HUES6 (cell line): ENCODE measurements at regions not wholly inside any gene's neighbourhood (a gene's known extent, or its start where the extent isn't known, plus 50 kb on each side); places are given as distances from the start of the nearest gene placed in this dataset.

Experiments
- H3K27ac ChIP-seq: 2 replicates; pipeline ENCODE4 v1.7.0; 2013; ENCODE audit warnings: low read depth, mild to moderate bottlenecking, low read length, inconsistent platforms
- H3K27me3 ChIP-seq: 2 replicates; pipeline ENCODE4 v1.6.1; 2013; ENCODE audit warnings: low read length; ENCODE audit not compliant: control insufficient read depth, insufficient read depth
- H3K36me3 ChIP-seq: 2 replicates; pipeline ENCODE4 v1.6.1; 2013; ENCODE audit warnings: low read length; ENCODE audit not compliant: control insufficient read depth, insufficient read depth
- H3K4me1 ChIP-seq: 2 replicates; pipeline ENCODE4 v1.6.1; 2013; ENCODE audit warnings: low read length; ENCODE audit not compliant: control insufficient read depth, insufficient read depth
- H3K4me3 ChIP-seq: 2 replicates; pipeline ENCODE4 v1.5.1; 2013; ENCODE audit warnings: low read depth, low read length
- H3K9ac ChIP-seq: one replicate; pipeline ENCODE4 v1.6.1; 2013; ENCODE audit warnings: mild to moderate bottlenecking, low read length
- H3K9me3 ChIP-seq: 2 replicates; pipeline ENCODE4 v1.6.1; 2013; ENCODE audit warnings: low read depth, low read length; ENCODE audit not compliant: control insufficient read depth, insufficient read depth

DNA sequence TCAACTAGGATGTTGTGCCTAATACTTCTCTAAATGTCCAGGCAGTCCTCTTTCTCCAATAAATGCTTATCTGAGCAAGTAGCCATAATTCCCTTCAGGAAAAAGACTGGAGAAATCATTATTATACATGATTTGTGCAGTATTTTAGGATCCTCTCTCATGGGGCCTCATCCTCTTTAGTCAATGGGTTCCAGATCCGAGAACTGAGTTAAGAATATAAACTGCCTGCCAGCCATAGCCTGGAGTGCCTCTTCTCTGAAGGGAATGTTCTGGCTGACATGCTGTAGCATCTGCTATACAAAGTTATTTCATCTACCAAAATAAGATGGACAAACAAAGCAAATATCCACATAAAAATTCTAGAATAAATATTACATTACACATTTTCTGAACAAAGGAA, 334.0 kb upstream of the PRMT6 start:
- H3K27ac ChIP-seq: no peak overlapping the region
- H3K9me3 ChIP-seq: peaks cover 4% of the 10 kb centered on the region; the same call in 1 of the 2 replicates
- H3K9ac ChIP-seq: no peak overlapping the region
- H3K4me1 ChIP-seq: 0 out of 2 replicates have a peak, but pooled peaks cover 3% of the 10 kb centered on the region
- no peaks in the 10 kb centered on the region for H3K27me3 ChIP-seq
- H3K36me3 ChIP-seq: no peaks in the 10 kb centered on the region
- H3K4me3 ChIP-seq: no peak overlapping the region

DNA sequence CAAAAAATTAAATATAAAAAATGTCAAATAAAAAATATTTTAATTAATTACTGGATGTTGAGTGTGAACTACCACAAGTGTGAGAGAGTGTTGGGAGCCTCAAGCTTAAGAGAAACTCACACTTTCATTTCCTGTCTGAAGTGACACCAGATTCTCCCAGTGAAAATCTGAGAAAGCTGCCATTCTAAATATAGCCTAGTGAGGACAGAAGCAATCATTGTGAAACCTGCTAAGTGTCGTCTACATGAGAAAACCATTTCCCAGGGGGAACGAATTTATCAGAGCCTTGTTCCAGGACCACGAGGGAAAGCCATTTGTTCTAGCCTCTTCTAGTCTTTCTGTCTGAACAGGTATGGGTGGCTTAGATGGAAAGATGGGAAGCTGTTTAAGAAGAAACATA, 329.3 kb upstream of the PRMT6 start:
- peaks cover 4% of the 10 kb centered on the region; the same call in 1 of the 2 replicates for H3K9me3 ChIP-seq
- 0 out of 2 replicates have a peak, but pooled peaks cover 5% of the 10 kb centered on the region for H3K4me1 ChIP-seq
- H3K36me3 ChIP-seq: no peaks in the 10 kb centered on the region
- no peak overlapping the region for H3K9ac ChIP-seq
- no peaks in the 10 kb centered on the region for H3K27me3 ChIP-seq
- no peak overlapping the region for H3K4me3 ChIP-seq
- H3K27ac ChIP-seq: no peak overlapping the region

DNA sequence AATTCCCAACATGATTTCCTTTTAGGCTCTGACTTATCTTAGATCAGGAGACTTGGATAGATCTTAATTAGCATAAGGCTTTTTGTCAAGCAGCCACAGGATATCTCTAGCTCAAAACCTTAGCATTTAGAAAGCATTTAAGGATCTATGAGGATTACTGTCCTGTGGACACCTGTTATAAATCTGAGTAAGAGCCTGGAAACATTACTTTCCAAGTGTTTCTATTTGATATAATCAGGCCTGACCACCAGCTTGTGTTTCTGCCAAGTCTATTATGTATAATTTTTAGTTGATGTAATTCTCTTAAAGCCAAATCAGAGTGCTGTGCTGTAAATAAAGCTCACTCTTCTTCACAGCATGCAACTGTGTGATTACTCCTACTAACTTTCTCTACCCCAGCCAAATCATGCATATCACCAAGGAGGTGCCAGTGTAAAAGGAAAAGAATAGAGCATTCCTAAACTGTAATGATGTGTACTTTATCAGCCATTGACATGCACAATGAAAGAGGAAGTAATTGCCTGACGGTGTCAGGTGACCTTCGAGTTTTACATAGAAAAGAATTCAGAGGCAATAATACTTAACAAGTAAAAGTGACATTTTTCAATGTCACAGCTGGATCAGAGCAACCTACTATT, 309.9 kb upstream of the PRMT6 start:
- peak overlapping the region; percentile 66; the same call in 1 of the 2 replicates for H3K27ac ChIP-seq

DNA sequence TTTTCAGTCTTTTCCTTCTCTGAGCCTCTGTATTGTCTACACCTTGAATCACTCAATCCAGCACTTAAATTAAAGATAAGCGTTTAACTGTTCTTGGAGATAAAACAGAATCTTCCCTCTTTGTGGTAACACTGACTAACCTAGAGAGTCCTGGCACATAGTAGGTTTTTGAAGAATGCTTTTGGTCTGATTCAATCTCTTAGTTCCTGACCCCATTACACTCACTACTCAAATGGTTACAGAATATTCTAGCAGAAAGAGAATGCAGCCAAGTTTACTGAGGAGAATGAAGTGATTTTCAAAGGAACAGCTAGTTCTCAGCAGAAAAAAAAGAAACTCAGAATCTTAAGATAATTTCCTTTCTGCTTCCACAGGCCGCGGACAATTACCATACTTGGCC, 309.2 kb upstream of the PRMT6 start:
- Histone ChIP-seq H3K4me3 (no peak overlapping the region), H3K36me3 (no peaks in the 10 kb centered on the region), H3K27ac (peak overlapping the region; percentile 66; the same call in 1 of the 2 replicates), H3K4me1 (peaks cover 37% of the 10 kb centered on the region), H3K27me3 (no peaks in the 10 kb centered on the region), H3K9ac (no peak overlapping the region), H3K9me3 (no peaks in the 10 kb centered on the region)

More for the DNA sequence above, 309.9 kb upstream of the PRMT6 start:
- Histone ChIP-seq H3K36me3 (no peaks in the 10 kb centered on the region), H3K4me3 (0 out of 2 replicates have a peak overlapping the region, but pooled peaks have one; percentile 22), H3K27me3 (no peaks in the 10 kb centered on the region), H3K9me3 (no peaks in the 10 kb centered on the region), H3K4me1 (peaks cover 37% of the 10 kb centered on the region), H3K9ac (no peak overlapping the region)

DNA sequence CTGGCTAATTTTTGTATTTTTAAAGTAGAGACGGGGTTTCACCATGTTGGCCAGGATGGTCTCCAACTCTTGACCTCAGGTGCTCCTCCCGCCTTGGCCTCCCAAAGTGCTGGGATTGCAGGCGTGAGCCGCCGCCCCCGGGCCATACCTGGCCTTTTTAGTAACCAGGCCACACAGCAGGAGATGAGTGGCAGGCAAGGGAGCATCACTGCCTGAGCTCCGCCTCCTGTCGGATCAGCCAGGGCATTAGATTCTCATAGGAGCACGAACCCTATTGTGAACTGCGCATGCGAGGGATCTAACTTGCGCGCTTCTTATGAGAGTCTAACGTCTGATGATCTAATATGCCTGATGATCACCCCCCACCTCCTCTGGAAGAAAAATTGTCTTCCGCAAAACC, 308.7 kb upstream of the PRMT6 start:
- no peak overlapping the region for H3K9ac ChIP-seq
- peaks cover 37% of the 10 kb centered on the region for H3K4me1 ChIP-seq
- H3K27ac ChIP-seq: no peak overlapping the region
- H3K4me3 ChIP-seq: no peak overlapping the region
- no peaks in the 10 kb centered on the region for H3K36me3 ChIP-seq
- no peaks in the 10 kb centered on the region for H3K27me3 ChIP-seq
- no peaks in the 10 kb centered on the region for H3K9me3 ChIP-seq

DNA sequence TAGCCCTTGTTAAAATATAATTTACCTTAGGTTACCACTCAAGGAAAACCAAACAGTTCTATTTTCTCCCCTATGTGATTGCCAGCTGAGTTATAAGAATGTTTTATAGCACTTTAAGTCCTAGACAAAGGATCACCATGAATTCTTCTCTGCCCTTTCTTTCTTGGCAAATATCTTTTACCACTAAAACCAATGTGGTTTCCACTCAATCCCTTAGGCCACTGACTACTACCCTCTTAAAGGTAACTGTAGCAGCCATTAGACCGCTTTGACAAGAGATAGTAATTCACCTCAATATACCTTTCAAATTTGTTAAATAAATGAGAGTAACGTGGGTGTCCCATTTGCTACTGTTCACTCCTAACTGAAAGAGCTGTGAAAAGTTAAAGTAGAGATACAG, 307.9 kb upstream of the PRMT6 start:
- H3K9me3 ChIP-seq: no peaks in the 10 kb centered on the region
- H3K36me3 ChIP-seq: no peaks in the 10 kb centered on the region
- H3K4me1 ChIP-seq: peaks cover 37% of the 10 kb centered on the region
- no peak overlapping the region for H3K27ac ChIP-seq
- no peaks in the 10 kb centered on the region for H3K27me3 ChIP-seq
- no peak overlapping the region for H3K4me3 ChIP-seq
- H3K9ac ChIP-seq: no peak overlapping the region

DNA sequence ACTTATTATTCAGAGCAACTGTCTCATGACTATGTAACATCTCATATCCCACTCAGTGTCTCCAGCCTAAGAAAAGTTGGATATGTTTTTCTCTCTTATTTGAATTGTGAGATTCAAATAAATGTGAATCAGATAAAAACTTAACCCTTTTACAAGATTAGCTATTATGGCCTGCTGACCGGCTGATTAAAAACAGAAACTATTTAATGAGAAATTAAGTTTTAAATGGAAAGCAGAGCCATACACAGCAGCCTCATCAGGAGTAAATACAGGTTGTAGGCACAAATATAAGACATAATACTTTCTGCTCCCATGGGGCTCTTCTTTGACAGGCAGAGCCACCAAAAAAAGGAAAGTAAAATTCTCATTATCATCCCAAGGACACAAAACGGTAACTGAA, 307.0 kb upstream of the PRMT6 start:
- Histone ChIP-seq H3K4me1 (peaks cover 37% of the 10 kb centered on the region), H3K27me3 (no peaks in the 10 kb centered on the region), H3K36me3 (no peaks in the 10 kb centered on the region), H3K4me3 (no peak overlapping the region), H3K9me3 (no peaks in the 10 kb centered on the region), H3K27ac (no peak overlapping the region), H3K9ac (no peak overlapping the region)

DNA sequence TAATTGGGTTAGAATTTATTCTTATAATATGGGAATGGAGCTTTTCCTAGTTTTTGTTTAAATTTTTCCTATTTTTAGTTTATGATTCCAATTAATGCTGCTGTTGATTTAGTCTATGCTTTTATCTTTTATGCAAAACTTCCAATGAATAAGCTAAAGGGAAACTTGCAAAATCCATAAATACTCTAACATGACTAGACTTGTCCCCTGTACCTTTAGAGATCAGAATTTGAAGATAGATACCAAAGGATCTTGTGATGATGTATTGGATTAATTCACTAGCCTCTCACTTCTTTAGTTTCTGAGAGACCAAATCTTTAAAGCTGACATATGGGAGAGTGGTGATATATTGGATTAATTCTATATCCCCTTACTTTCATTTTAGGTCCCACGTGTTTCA, 306.6 kb upstream of the PRMT6 start:
- H3K4me3 ChIP-seq: no peak overlapping the region
- no peaks in the 10 kb centered on the region for H3K9me3 ChIP-seq

DNA sequence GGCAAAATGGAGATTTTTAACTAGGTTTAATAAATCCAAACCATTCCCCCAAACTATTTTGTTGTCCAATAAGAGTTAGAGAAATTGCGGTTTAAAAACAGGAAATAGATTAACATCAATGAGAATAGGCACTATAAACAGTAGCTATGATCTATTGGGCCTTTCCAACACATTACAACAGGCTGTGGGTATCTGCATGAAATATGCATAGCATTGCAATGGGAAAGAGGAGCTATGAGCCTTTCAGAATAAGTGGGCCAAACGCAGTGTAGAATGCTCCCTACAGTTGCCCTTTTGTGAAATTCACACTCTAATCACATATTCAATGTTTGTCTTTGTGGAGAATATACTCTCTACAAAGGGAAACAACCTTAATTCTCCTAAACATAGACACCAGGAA, 305.5 kb upstream of the PRMT6 start:
- no peak overlapping the region for H3K4me3 ChIP-seq
- no peaks in the 10 kb centered on the region for H3K27me3 ChIP-seq
- no peak overlapping the region for H3K9ac ChIP-seq
- H3K9me3 ChIP-seq: no peaks in the 10 kb centered on the region
- H3K27ac ChIP-seq: no peak overlapping the region; the same call in 1 of the 2 replicates
- no peaks in the 10 kb centered on the region for H3K36me3 ChIP-seq
- peaks cover 31% of the 10 kb centered on the region for H3K4me1 ChIP-seq

More for the DNA sequence above, 306.6 kb upstream of the PRMT6 start:
- H3K4me1 ChIP-seq: peaks cover 37% of the 10 kb centered on the region
- H3K36me3 ChIP-seq: no peaks in the 10 kb centered on the region
- no peaks in the 10 kb centered on the region for H3K27me3 ChIP-seq
- no peak overlapping the region for H3K27ac ChIP-seq
- no peak overlapping the region for H3K9ac ChIP-seq

DNA sequence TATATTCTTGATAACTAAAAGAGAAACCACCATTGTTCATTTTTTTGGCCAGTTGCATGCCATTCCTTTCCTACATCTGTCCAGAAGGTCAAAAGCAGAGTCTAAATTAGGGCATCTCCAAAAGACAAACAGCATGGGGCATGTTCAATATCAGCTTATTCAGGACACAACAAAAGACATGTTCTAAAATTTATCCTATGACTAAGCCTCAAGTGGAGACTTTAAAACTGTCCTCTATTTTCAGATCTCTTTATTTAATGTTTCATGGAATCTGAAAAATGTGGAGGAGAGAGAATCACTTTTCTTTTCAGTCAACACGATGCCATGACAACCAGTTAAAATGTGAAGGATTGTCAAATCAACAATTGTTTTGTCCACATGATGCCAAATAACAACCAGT, 303.4 kb upstream of the PRMT6 start:
- Histone ChIP-seq H3K4me1 (peaks cover 22% of the 10 kb centered on the region), H3K27me3 (no peaks in the 10 kb centered on the region), H3K4me3 (no peak overlapping the region), H3K9me3 (no peaks in the 10 kb centered on the region), H3K36me3 (no peaks in the 10 kb centered on the region), H3K27ac (no peak overlapping the region), H3K9ac (no peak overlapping the region)

DNA sequence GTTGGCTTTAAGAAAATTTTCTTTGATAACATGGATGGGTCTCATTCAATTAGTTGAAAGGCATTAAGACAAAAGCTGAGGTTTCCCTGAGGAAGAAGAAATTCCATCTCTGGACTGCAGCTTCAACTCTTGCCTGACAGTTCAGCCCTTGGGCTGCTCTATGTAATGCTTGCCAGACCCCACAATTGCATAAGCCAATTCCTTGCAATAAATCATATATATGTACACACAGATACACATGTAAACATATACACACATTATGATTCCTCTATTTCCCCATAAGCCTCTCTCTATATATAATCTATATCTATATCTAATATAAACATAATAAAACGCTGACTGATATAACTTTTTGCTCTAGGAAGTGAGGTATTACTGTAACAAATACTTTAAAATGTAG, 301.5 kb upstream of the PRMT6 start:
- H3K36me3 ChIP-seq: no peaks in the 10 kb centered on the region
- no peaks in the 10 kb centered on the region for H3K27me3 ChIP-seq
- no peaks in the 10 kb centered on the region for H3K9me3 ChIP-seq
- H3K4me1 ChIP-seq: peaks cover 21% of the 10 kb centered on the region
- no peak overlapping the region for H3K27ac ChIP-seq
- H3K4me3 ChIP-seq: no peak overlapping the region
- H3K9ac ChIP-seq: no peak overlapping the region
